ENCODE measurements at regions not wholly inside any gene's neighbourhood (a gene's known extent, or its start where the extent isn't known, plus 50 kb on each side); places are given as distances from the start of the nearest gene placed in this dataset.

- Histone ChIP-seq H3K27ac (ENCODE audit: low read length) (no peak overlapping the region), H3K4me1 (ENCODE audit: control insufficient read depth, insufficient read depth, low read length) (no peaks in the 10 kb centered on the region), H3K27me3 (ENCODE audit: control insufficient read depth, insufficient read depth, low read length) (peaks cover 17% of the 10 kb centered on the region), H3K9me3 (ENCODE audit: control insufficient read depth, insufficient read depth, low read depth, low read length) (peaks cover 5% of the 10 kb centered on the region; the same call in 1 of the 2 replicates), H3K36me3 (ENCODE audit: control insufficient read depth, insufficient read depth, low read length) (no peaks in the 10 kb centered on the region), H3K4me3 (ENCODE audit: low read depth in 2 of 2, low read length in 2 of 2) (no peak overlapping the region)
- ChIA-PET POLR2A (no interaction called here), CTCF (no interaction called here)
- ATAC-seq (peak; percentile 69), DNase-seq (ENCODE audit: low read depth, low spot score) (no peak)
- in situ Hi-C loops (cut with HindIII; ENCODE audit: low pct_unique_long_range_greater_than_20kb, low sequenced_read_pairs) (no loop called here), intact Hi-C loops (cut with micrococcal nuclease; ENCODE audit: unreplicated experiment) (no loop called here)
- no TSS peak for BruUV-seq (replicated peaks)
- TF ChIP-seq CTCF (IDR thresholded peaks at IDR 0.05) (no peak), POLR2AphosphoS5 (IDR thresholded peaks at IDR 0.05; ENCODE audit: low read depth, low read length) (no peak), REST (IDR thresholded peaks at IDR 0.05; ENCODE audit: insufficient read depth in 1 of 2, low read depth in 2 of 2, low read length in 1 of 2) (no peak), TCF7L2 (IDR thresholded peaks at IDR 0.05; ENCODE audit: low read depth, low read length) (no peak), SIN3A (IDR thresholded peaks at IDR 0.05; ENCODE audit: borderline replicate concordance, insufficient read depth, low read depth, low read length) (no peak)
Observed at GRCh38 chr11:116525961-116526495, 246.8 kb downstream of the BUD13 start.

- Histone ChIP-seq H3K27ac (ENCODE audit: low read length) (no peak overlapping the region), H3K9me3 (ENCODE audit: control insufficient read depth, insufficient read depth, low read depth, low read length) (no peaks in the 10 kb centered on the region), H3K4me3 (ENCODE audit: low read depth in 2 of 2, low read length in 2 of 2) (no peak overlapping the region), H3K27me3 (ENCODE audit: control insufficient read depth, insufficient read depth, low read length) (no peaks in the 10 kb centered on the region), H3K4me1 (ENCODE audit: control insufficient read depth, insufficient read depth, low read length) (no peaks in the 10 kb centered on the region), H3K36me3 (ENCODE audit: control insufficient read depth, insufficient read depth, low read length) (no peaks in the 10 kb centered on the region)
- ChIA-PET POLR2A (no interaction called here), CTCF (interaction anchor here (1.0 kb wide), 1 partner anchor 172 kb away, joined by 3 read pairs; no protein-coding TSS in a partner anchor)
- in situ Hi-C loops (cut with HindIII; ENCODE audit: low pct_unique_long_range_greater_than_20kb, low sequenced_read_pairs): no loop called here
- TF ChIP-seq TCF7L2 (IDR thresholded peaks at IDR 0.05; ENCODE audit: low read depth, low read length): no peak
- TF ChIP-seq REST (IDR thresholded peaks at IDR 0.05; ENCODE audit: insufficient read depth in 1 of 2, low read depth in 2 of 2, low read length in 1 of 2): no peak
- no peak for TF ChIP-seq SIN3A (IDR thresholded peaks at IDR 0.05; ENCODE audit: borderline replicate concordance, insufficient read depth, low read depth, low read length)
- TF ChIP-seq CTCF (IDR thresholded peaks at IDR 0.05): no peak
- TF ChIP-seq POLR2AphosphoS5 (IDR thresholded peaks at IDR 0.05; ENCODE audit: low read depth, low read length): no peak
- intact Hi-C loops (cut with micrococcal nuclease; ENCODE audit: unreplicated experiment): no loop called here
- no peak for DNase-seq (ENCODE audit: low read depth, low spot score)
- no TSS peak for BruUV-seq (replicated peaks)
- ATAC-seq: no peak
Observed at GRCh38 chr11:116519499-116519898, 253.3 kb downstream of the BUD13 start.
